ENCODE measurements at regions not wholly inside any gene's neighbourhood (a gene's known extent, or its start where the extent isn't known, plus 50 kb on each side); places are given as distances from the start of the nearest gene placed in this dataset.

DNA sequence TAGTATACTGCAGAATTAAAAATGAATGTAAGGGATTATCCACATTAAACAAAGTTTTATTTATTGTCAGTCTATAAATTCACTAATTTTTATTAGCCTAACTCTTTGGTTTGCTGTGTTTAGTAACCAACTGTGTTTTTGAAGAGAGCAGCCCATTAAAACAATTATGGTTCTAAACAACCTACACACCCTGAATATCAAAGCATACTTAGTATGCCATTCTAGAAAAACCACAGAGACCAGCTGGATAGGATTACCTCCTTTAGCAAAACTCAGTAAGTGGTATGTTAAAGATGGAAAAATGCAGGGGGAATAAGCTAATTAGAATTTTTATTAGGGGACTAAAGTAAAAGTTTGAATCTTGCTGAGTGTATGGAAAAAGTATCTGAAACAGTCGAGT lies 1981.7 kb upstream of the NUDT12 start:
- FAIRE-seq (no peak), DNase-seq (ENCODE audit: extremely low spot score, insufficient read length, low read depth) (no peak)

DNA sequence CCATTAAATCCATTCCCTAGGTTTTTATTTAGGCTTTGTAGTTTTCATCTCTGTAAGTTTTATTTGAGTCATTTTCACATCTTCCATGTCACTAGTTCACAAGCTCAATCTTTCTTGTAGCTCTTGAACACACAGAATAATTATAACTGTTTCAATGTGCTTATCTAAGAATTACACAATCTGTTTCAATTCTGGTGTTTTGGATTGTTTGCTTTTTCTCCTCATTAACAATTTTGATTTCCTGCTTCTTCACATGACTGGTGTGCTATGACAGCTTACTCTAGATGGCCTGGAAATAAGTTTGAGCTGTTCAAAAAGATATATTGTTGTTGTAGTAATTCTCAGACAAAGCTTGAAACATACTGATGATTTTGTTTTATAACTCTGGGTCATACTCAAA lies 1974.1 kb upstream of the NUDT12 start:
- FAIRE-seq: no peak
- DNase-seq (ENCODE audit: extremely low spot score, insufficient read length, low read depth): no peak

GRCh38 chr5:105530716-105531261 lies 1968.2 kb upstream of the NUDT12 start:
- FAIRE-seq (no peak), DNase-seq (ENCODE audit: extremely low spot score, insufficient read length, low read depth) (no peak)

- DNase-seq (ENCODE audit: extremely low spot score, insufficient read length, low read depth) (no peak), FAIRE-seq (no peak)
These were observed 1967.3 kb upstream of the NUDT12 start for GRCh38 chr5:105529851-105530250.

GRCh38 chr5:105508519-105508918 lies 1945.9 kb upstream of the NUDT12 start:
- DNase-seq (ENCODE audit: extremely low spot score, insufficient read length, low read depth): no peak
- FAIRE-seq: no peak

DNA sequence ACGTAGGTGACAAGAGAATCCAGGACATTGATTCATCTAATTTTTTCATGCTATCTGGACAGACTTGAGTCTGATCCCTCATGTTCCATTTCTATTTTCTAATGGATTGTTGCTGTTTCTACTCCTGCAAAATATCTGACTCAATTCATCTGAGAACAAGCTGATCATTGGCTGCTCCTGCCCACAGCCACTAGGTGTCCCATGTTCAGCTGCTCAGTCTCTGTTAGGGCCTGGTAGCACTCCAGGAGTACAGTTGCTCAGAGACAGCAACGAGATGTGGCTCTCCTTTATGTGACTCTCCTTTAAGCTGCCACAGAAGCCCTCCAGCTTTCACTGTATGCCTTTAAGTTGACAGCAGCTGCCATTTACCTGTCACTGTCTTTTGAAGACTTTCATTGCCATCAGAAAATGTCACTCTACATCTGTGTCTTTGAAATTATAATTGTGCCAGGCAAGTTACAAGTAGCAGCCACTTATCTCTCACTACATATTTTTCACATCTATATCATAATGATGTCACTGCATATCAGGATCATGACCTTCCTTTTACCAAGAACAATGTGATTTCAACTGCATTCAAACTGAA lies 1944.2 kb upstream of the NUDT12 start:
- no peak for DNase-seq (ENCODE audit: extremely low spot score, insufficient read length, low read depth)
- FAIRE-seq: no peak

DNA sequence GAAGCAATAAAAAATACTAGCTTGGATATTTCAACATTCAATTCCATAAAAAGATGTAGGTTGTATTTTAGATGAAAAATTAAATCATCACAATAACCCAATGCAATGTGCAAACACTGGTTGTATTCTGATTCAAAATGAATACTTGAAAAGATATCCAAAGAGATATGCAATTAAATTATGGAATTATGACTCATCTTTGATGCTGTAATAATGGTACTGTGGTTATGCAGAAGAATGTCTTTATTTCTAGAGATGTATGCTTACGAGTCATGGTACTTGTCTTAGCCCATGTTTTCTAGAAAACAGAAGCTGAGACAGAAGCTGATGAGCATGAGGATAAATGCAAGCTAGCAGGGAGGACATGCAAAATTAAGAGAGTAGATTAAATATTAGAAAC lies 1941.4 kb upstream of the NUDT12 start:
- DNase-seq (ENCODE audit: extremely low spot score, insufficient read length, low read depth) (no peak), FAIRE-seq (no peak)

- DNase-seq (ENCODE audit: extremely low spot score, insufficient read length, low read depth) (no peak), FAIRE-seq (no peak)
These were observed 1938.7 kb upstream of the NUDT12 start for GRCh38 chr5:105501315-105501714.

DNA sequence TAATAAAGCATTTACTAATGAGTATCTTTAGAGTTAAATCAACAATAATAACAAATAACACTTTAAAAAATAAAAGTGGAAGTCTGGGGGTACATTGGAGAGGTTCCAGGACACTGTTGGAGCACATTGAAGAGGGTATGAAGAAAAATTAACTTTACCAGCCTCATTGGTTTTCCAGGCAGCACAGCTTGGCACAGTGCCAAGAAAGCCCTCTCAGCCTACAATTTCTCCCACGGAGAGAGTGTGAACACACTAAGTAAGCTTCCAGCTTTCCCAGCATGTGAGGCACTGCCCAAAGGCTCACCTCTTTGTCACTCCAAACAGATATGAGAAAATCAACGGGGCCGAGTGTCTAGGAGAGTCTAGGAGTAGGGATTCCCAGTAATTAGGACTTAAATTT lies 1912.8 kb upstream of the NUDT12 start:
- DNase-seq (ENCODE audit: extremely low spot score, insufficient read length, low read depth) (no peak), FAIRE-seq (no peak)

GRCh38 chr5:105462377-105462776 lies 1899.8 kb upstream of the NUDT12 start:
- FAIRE-seq: no peak
- DNase-seq (ENCODE audit: extremely low spot score, insufficient read length, low read depth): no peak

GRCh38 chr5:105460721-105461120 lies 1898.1 kb upstream of the NUDT12 start:
- FAIRE-seq: no peak
- no peak for DNase-seq (ENCODE audit: extremely low spot score, insufficient read length, low read depth)

DNA sequence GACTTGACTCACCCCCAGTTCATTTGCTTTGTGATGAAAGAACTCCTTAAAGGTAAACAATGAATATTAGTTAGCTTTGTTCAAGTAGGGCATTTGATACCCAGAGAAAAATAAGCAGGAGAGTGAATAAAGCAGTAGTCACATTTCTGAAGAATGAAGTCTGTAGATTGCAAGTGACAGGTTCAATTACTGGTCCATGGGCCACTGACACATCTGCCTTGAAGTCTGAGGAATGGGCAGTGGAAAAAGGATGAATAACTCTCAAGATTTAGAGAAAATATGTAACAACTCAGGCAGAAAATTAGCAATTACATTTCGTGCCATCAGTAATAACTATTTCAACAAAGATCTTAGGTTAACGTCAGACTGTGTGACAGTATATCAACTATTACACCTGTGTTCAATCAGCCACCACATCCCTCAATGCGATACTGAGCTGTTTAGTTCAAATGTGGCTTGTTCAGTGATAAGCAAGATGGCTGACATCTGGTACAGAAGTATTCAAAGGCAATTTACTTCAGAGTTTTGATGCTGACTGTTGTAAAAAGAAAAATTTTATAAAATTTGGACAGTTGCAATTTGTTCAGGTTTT lies 1890.7 kb upstream of the NUDT12 start:
- FAIRE-seq: no peak

DNA sequence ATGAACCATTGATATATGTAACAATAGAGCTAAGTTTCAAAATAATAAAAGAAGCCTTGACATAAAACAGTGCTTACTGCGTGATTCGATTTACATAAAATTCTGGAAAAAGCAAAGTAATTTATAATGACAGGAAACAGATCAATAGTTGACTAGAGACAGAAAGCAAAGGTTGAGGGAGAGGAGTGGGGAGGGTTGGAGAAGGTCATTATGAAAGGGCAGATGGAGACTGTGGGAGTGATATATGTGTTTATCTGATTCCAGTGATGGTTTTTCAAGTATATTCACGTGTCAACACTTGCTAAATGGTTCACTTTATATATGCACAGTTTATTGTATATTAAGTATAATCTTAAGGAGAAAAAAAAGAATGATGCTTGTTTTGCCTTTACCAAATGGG lies 1885.7 kb upstream of the NUDT12 start:
- DNase-seq (ENCODE audit: extremely low spot score, insufficient read length, low read depth): no peak
- FAIRE-seq: no peak

More for the DNA sequence above, 1890.7 kb upstream of the NUDT12 start:
- DNase-seq (ENCODE audit: extremely low spot score, insufficient read length, low read depth): no peak

DNA sequence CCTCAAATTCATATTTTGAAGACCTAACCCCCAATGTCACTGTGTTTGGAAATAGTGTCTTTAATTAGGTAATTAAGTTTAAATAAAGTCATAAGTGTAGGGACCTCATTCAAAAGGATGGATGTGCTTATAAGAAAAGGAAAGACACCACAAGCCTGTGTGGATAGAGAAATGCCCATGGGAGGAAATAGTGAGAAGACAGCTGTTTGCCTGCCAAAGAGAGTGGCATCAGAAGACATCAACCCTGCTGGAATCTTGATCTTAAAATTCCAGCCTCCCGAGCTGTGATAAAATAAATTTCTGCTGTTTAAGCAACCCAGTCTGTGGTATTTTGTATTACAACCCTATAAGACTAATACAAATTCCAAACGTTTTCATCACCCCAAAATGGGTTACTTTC lies 1867.9 kb upstream of the NUDT12 start:
- no peak for FAIRE-seq
- no peak for DNase-seq (ENCODE audit: extremely low spot score, insufficient read length, low read depth)

GRCh38 chr5:105428451-105429380 lies 1866.1 kb upstream of the NUDT12 start:
- FAIRE-seq: no peak
- DNase-seq (ENCODE audit: extremely low spot score, insufficient read length, low read depth): no peak

DNA sequence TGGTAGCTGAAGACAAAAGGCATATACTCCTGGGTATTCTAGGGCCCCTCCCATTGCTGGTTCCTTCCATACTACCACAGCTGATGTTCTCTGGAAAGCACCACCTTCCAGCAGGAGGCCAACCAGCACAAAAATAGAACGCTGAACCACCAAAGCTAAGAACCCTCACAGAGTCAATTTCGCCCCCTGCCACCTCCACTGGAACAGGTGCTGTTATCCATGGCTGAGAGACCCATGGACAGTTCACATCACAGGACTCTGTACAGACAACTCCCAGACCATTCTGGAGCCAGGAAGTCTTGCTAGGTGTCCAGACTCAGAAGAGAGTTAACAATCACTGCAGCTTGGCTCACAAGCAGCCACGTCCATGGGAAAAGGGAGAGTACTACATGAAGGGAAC lies 1851.5 kb upstream of the NUDT12 start:
- DNase-seq (ENCODE audit: extremely low spot score, insufficient read length, low read depth): no peak
- FAIRE-seq: no peak

DNA sequence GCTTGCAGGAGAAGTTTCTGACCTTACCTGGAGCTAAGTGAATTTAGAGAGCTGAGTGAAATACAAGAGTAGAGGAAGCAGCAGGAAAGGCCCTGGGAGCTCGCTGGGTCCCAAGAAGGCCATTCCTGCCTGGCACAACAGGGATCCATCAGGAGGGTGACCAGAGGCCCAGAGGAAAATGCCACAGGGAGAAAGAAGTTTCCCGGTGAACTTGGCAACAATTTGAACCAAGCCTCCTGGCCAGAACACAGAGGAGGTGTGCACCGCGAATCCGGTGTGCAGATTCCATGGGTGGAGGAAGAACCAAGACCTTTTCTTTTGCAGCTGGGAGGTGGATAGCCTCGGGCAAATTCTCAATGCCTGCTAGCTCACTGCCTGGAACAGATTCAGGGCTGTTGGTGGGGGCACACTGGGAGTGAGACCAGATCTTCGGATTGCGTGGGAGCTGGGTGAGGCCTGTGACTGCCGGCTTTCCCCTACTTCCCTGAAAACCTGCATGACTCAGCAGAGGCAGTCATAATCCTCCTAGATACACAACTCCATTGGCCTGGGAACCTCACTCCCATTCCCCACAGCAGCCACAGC lies 1850.9 kb upstream of the NUDT12 start:
- FAIRE-seq (no peak), DNase-seq (ENCODE audit: extremely low spot score, insufficient read length, low read depth) (no peak)

- DNase-seq (ENCODE audit: extremely low spot score, insufficient read length, low read depth): no peak
- no peak for FAIRE-seq
These were observed 1847.1 kb upstream of the NUDT12 start for GRCh38 chr5:105409695-105410094.

- no peak for DNase-seq (ENCODE audit: extremely low spot score, insufficient read length, low read depth)
- FAIRE-seq: no peak
These were observed 1844.6 kb upstream of the NUDT12 start for GRCh38 chr5:105407200-105407599.

DNA sequence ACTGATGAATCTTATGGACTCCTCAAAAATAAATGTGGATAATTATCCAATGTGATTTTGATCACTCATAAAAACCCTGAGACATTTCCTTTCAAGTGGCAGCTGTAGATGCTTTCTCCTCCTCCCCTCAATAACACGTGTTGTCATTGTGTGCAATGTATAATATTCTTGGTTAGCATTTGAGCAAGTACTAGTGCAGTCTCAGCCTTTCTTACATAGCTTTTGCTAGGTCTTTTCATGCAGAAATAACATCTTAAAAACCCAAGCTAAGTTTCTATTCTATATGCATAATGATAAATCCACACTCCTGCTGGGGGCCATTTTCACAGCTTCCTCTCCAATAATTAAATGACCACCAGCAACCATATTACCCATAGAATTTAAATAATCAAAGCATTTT lies 1835.2 kb upstream of the NUDT12 start:
- no peak for DNase-seq (ENCODE audit: extremely low spot score, insufficient read length, low read depth)
- no peak for FAIRE-seq

- FAIRE-seq (no peak), DNase-seq (ENCODE audit: extremely low spot score, insufficient read length, low read depth) (no peak)
These were observed 1830.1 kb upstream of the NUDT12 start for GRCh38 chr5:105392710-105393149.
